ENCODE measurements at regions not wholly inside any gene's neighbourhood (a gene's known extent, or its start where the extent isn't known, plus 50 kb on each side); places are given as distances from the start of the nearest gene placed in this dataset.
"Not testable (repeated sequence)": the region's sequence is repeated elsewhere in the genome, so short reads cannot be mapped to it uniquely, and the experiment has no call there.

DNA sequence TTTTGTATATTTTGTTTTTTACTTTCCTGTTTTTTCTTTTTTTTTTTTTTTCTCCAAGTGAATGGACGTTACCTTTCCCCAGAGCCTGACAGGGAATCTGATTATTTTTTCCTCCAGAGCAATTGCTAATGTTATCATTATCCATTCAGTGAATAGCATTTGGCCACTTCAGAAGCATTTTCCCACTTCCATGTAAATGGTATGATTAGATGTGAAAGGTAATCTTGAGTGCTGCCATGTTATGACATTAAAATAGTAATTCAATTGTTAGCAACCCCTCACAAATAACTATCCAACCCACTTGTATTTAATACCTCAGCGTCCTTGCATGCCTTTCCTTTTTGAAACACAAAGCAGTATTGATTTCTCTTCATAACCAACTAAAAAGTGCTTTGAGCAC is 1243.8 kb downstream of the CDH8 start:
- ChIA-PET CTCF (no interaction called here), POLR2A (no interaction called here)
- no CpG with 5 or more reads among the region's 2 CpGs for WGBS (ENCODE audit: insufficient coverage)
- Histone ChIP-seq H3K4me1 (ENCODE audit: control extremely low read depth in 1 of 4, control insufficient read depth in 4 of 4, insufficient read depth in 4 of 4, low read length in 3 of 4) (no peaks in the 10 kb centered on the region), H3K27ac (ENCODE audit: insufficient read depth in 1 of 2, low read depth in 1 of 2, low read length in 2 of 2, poor library complexity in 1 of 2, severe bottlenecking in 2 of 2) (no peak overlapping the region), H3K4me3 (ENCODE audit: control insufficient read depth in 1 of 7, extremely low read depth in 1 of 7, insufficient read depth in 4 of 7, low read depth in 2 of 7, low read length in 6 of 7) (no peak overlapping the region), H3K9me3 (ENCODE audit: control extremely low read depth in 1 of 5, control insufficient read depth in 4 of 5, insufficient read depth in 2 of 5, low read depth in 1 of 5, low read length in 4 of 5) (no peaks in the 10 kb centered on the region), H3K36me3 (ENCODE audit: control insufficient read depth in 4 of 4, insufficient read depth in 4 of 4, low read length in 3 of 4) (no peaks in the 10 kb centered on the region), H3K27me3 (replicated peaks in 2 of 5; ENCODE audit: control insufficient read depth in 4 of 5, insufficient read depth in 5 of 5, low read length in 4 of 5) (no peaks in the 10 kb centered on the region)
- no peak for DNase-seq

DNA sequence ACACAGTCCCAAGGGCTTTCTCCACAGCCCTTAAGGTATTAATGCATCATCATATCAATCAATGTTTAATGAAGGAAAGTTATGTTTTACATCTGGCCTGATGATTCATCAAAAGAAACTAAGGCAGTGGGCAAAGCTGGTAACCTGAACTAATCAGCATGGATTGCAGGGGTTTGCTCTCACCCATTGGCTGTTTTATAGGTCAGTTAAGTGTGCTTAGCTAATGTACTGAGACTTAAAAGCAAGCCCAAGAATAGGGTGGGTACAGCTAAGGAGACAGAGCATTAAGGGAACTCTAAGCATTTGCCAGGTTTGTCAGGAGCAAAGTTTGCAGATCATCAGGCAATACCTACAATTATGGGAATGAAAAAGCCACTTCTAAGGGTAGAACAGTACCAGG is 1247.6 kb downstream of the CDH8 start:
- ChIA-PET POLR2A (no interaction called here), CTCF (no interaction called here)
- Histone ChIP-seq H3K27ac (ENCODE audit: insufficient read depth in 1 of 2, low read depth in 1 of 2, low read length in 2 of 2, poor library complexity in 1 of 2, severe bottlenecking in 2 of 2) (no peak overlapping the region), H3K4me1 (ENCODE audit: control extremely low read depth in 1 of 4, control insufficient read depth in 4 of 4, insufficient read depth in 4 of 4, low read length in 3 of 4) (no peaks in the 10 kb centered on the region), H3K27me3 (replicated peaks in 2 of 5; ENCODE audit: control insufficient read depth in 4 of 5, insufficient read depth in 5 of 5, low read length in 4 of 5) (no peaks in the 10 kb centered on the region), H3K4me3 (ENCODE audit: control insufficient read depth in 1 of 7, extremely low read depth in 1 of 7, insufficient read depth in 4 of 7, low read depth in 2 of 7, low read length in 6 of 7) (no peak overlapping the region), H3K9me3 (ENCODE audit: control extremely low read depth in 1 of 5, control insufficient read depth in 4 of 5, insufficient read depth in 2 of 5, low read depth in 1 of 5, low read length in 4 of 5) (no peaks in the 10 kb centered on the region), H3K36me3 (ENCODE audit: control insufficient read depth in 4 of 4, insufficient read depth in 4 of 4, low read length in 3 of 4) (no peaks in the 10 kb centered on the region)
- DNase-seq, result no peak

DNA sequence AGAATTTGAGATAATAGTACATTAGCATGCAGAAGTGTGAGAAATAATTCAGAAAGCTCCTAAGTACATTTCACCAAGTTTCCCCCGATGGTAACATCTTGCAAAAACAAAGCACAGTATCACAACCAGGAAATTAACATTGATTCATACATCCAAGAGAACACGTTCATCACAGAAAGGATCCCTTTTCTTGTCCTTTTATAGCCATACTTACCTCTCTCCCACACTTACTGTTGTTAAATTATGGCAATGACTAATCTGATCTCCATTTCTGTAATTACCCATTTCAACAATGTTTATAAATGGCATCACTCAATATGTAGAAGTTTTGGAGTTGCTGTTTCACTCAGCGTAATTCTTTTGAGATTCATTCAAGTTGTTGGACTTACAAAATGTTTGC is 1260.0 kb downstream of the CDH8 start:
- Histone ChIP-seq H3K4me1 (ENCODE audit: control extremely low read depth in 1 of 4, control insufficient read depth in 4 of 4, insufficient read depth in 4 of 4, low read length in 3 of 4) (no peaks in the 10 kb centered on the region), H3K27me3 (replicated peaks in 2 of 5; ENCODE audit: control insufficient read depth in 4 of 5, insufficient read depth in 5 of 5, low read length in 4 of 5) (no peaks in the 10 kb centered on the region), H3K36me3 (ENCODE audit: control insufficient read depth in 4 of 4, insufficient read depth in 4 of 4, low read length in 3 of 4) (no peaks in the 10 kb centered on the region), H3K9me3 (ENCODE audit: control extremely low read depth in 1 of 5, control insufficient read depth in 4 of 5, insufficient read depth in 2 of 5, low read depth in 1 of 5, low read length in 4 of 5) (peaks cover 0 to 2% (median 0%) of the 10 kb centered on the region in 5 experiments), H3K4me3 (ENCODE audit: control insufficient read depth in 1 of 7, extremely low read depth in 1 of 7, insufficient read depth in 4 of 7, low read depth in 2 of 7, low read length in 6 of 7) (no peak overlapping the region), H3K27ac (ENCODE audit: insufficient read depth in 1 of 2, low read depth in 1 of 2, low read length in 2 of 2, poor library complexity in 1 of 2, severe bottlenecking in 2 of 2) (no peak overlapping the region)
- no peak for DNase-seq
- POLR2A ChIA-PET, result no interaction called here
- 88% methylated on average over 2 of the region's 3 CpGs for WGBS (ENCODE audit: insufficient coverage)
- CTCF ChIA-PET, result no interaction called here

DNA sequence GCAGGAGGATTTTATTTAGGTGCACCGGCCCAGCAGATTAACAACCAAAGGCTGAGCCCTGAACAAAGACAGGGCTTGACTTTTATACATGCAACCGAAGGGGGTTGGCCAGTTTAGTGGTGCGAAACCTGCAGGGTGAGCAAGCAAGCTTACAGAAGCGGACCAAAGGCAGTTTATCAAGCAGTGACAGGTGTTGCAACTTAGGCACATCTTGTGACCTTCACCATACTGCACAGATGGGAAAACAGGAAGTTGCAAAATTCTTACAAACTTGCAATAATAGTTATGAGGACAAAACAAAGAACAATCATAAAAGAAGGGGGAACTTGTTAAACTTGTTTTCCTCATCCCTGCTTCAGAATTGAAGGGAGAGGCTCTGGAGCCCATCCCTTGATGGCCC is 1265.1 kb downstream of the CDH8 start:
- ChIA-PET CTCF (no interaction called here), POLR2A (no interaction called here)
- Histone ChIP-seq H3K4me1 (ENCODE audit: control extremely low read depth in 1 of 4, control insufficient read depth in 4 of 4, insufficient read depth in 4 of 4, low read length in 3 of 4) (no peaks in the 10 kb centered on the region), H3K27me3 (replicated peaks in 2 of 5; ENCODE audit: control insufficient read depth in 4 of 5, insufficient read depth in 5 of 5, low read length in 4 of 5) (no peaks in the 10 kb centered on the region), H3K36me3 (ENCODE audit: control insufficient read depth in 4 of 4, insufficient read depth in 4 of 4, low read length in 3 of 4) (no peaks in the 10 kb centered on the region), H3K4me3 (ENCODE audit: control insufficient read depth in 1 of 7, extremely low read depth in 1 of 7, insufficient read depth in 4 of 7, low read depth in 2 of 7, low read length in 6 of 7) (no peak overlapping the region), H3K27ac (ENCODE audit: insufficient read depth in 1 of 2, low read depth in 1 of 2, low read length in 2 of 2, poor library complexity in 1 of 2, severe bottlenecking in 2 of 2) (no peak overlapping the region), H3K9me3 (ENCODE audit: control extremely low read depth in 1 of 5, control insufficient read depth in 4 of 5, insufficient read depth in 2 of 5, low read depth in 1 of 5, low read length in 4 of 5) (peaks cover 0 to 4% (median 0%) of the 10 kb centered on the region in 5 experiments)
- DNase-seq, result peak in 1 of 3 donors; percentile 0
- WGBS (ENCODE audit: insufficient coverage), result 86% methylated on average over 4 of the region's 4 CpGs

DNA sequence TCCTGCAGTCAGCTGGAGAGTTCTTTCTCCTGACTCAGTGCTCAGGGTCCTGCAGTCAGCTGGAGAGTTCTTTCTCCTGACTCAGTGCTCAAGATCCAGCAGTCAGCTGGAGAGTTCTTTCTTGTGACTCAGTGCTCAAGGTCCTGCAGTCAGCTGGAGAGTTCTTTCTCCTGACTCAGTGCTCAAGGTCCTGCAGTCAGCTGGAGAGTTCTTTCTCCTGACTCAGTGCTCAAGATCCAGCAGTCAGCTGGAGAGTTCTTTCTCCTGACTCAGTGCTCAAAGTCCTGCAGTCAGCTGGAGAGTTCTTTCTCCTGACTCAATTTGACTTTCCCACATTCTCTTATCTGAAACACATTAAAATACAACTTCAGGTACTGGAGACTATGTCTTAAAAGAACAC is 1265.9 kb downstream of the CDH8 start:
- H3K36me3 ChIP-seq (ENCODE audit: control insufficient read depth in 4 of 4, insufficient read depth in 4 of 4, low read length in 3 of 4); H3K4me3 ChIP-seq (ENCODE audit: control insufficient read depth in 1 of 7, extremely low read depth in 1 of 7, insufficient read depth in 4 of 7, low read depth in 2 of 7, low read length in 6 of 7); POLR2A ChIA-PET; DNase-seq; H3K27me3 ChIP-seq (replicated peaks in 2 of 5; ENCODE audit: control insufficient read depth in 4 of 5, insufficient read depth in 5 of 5, low read length in 4 of 5); H3K4me1 ChIP-seq (ENCODE audit: control extremely low read depth in 1 of 4, control insufficient read depth in 4 of 4, insufficient read depth in 4 of 4, low read length in 3 of 4); H3K27ac ChIP-seq (ENCODE audit: insufficient read depth in 1 of 2, low read depth in 1 of 2, low read length in 2 of 2, poor library complexity in 1 of 2, severe bottlenecking in 2 of 2); H3K9me3 ChIP-seq (ENCODE audit: control extremely low read depth in 1 of 5, control insufficient read depth in 4 of 5, insufficient read depth in 2 of 5, low read depth in 1 of 5, low read length in 4 of 5); CTCF ChIA-PET: not testable (repeated sequence)

DNA sequence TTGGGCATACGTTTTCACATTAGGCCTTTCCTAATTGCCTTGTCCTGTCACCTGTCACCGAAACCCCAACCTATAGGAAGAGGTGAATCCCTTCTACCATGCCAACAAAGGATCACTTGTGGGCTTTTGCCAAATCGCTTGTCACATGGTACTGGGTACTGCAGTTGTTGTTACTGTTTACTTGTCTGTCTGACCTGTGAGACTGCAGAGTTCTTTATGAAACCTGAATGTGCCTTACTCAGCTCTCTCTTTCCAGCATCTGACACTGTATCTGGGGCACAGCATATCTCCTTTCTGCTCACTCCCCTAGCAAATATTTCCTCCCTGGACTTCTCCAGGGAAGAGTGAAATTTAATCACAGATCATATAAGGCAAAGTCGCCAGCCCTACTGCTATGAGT is 1272.4 kb downstream of the CDH8 start:
- ChIA-PET CTCF (no interaction called here), POLR2A (no interaction called here)
- H3K4me3 ChIP-seq (ENCODE audit: control insufficient read depth in 1 of 7, extremely low read depth in 1 of 7, insufficient read depth in 4 of 7, low read depth in 2 of 7, low read length in 6 of 7), result no peak overlapping the region
- WGBS (ENCODE audit: insufficient coverage), result 86% methylated on average over 2 of the region's 4 CpGs
- no peak overlapping the region for H3K27ac ChIP-seq (ENCODE audit: insufficient read depth in 1 of 2, low read depth in 1 of 2, low read length in 2 of 2, poor library complexity in 1 of 2, severe bottlenecking in 2 of 2)
- H3K9me3 ChIP-seq (ENCODE audit: control extremely low read depth in 1 of 5, control insufficient read depth in 4 of 5, insufficient read depth in 2 of 5, low read depth in 1 of 5, low read length in 4 of 5), result no peaks in the 10 kb centered on the region
- H3K36me3 ChIP-seq (ENCODE audit: control insufficient read depth in 4 of 4, insufficient read depth in 4 of 4, low read length in 3 of 4), result no peaks in the 10 kb centered on the region
- no peaks in the 10 kb centered on the region for H3K27me3 ChIP-seq (replicated peaks in 2 of 5; ENCODE audit: control insufficient read depth in 4 of 5, insufficient read depth in 5 of 5, low read length in 4 of 5)
- H3K4me1 ChIP-seq (ENCODE audit: control extremely low read depth in 1 of 4, control insufficient read depth in 4 of 4, insufficient read depth in 4 of 4, low read length in 3 of 4), result no peaks in the 10 kb centered on the region
- DNase-seq, result no peak

DNA sequence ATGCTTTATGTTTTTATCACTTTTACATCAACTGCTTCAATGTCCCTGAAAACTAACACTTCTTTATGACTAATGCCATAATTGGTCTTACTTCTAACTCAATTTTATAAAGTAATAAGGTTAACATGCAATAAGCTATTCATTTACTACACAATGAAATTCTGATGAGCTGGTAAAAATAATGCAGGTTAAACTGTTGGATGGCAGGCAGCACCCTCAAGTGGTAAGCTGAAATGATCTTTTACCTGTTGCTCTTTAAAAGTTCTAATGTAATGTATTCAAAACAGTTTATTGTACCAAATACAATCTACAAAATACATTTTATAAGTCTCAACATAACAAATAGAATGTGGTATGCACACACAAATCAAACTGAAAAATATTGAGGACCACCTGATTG is 1280.3 kb downstream of the CDH8 start:
- Histone ChIP-seq H3K36me3 (ENCODE audit: control insufficient read depth in 4 of 4, insufficient read depth in 4 of 4, low read length in 3 of 4) (no peaks in the 10 kb centered on the region), H3K4me1 (ENCODE audit: control extremely low read depth in 1 of 4, control insufficient read depth in 4 of 4, insufficient read depth in 4 of 4, low read length in 3 of 4) (no peaks in the 10 kb centered on the region), H3K27me3 (replicated peaks in 2 of 5; ENCODE audit: control insufficient read depth in 4 of 5, insufficient read depth in 5 of 5, low read length in 4 of 5) (no peaks in the 10 kb centered on the region), H3K9me3 (ENCODE audit: control extremely low read depth in 1 of 5, control insufficient read depth in 4 of 5, insufficient read depth in 2 of 5, low read depth in 1 of 5, low read length in 4 of 5) (no peaks in the 10 kb centered on the region), H3K27ac (ENCODE audit: insufficient read depth in 1 of 2, low read depth in 1 of 2, low read length in 2 of 2, poor library complexity in 1 of 2, severe bottlenecking in 2 of 2) (no peak overlapping the region), H3K4me3 (ENCODE audit: control insufficient read depth in 1 of 7, extremely low read depth in 1 of 7, insufficient read depth in 4 of 7, low read depth in 2 of 7, low read length in 6 of 7) (no peak overlapping the region)
- ChIA-PET CTCF (no interaction called here), POLR2A (no interaction called here)
- DNase-seq, result peak in 1 of 3 donors; percentile 0

DNA sequence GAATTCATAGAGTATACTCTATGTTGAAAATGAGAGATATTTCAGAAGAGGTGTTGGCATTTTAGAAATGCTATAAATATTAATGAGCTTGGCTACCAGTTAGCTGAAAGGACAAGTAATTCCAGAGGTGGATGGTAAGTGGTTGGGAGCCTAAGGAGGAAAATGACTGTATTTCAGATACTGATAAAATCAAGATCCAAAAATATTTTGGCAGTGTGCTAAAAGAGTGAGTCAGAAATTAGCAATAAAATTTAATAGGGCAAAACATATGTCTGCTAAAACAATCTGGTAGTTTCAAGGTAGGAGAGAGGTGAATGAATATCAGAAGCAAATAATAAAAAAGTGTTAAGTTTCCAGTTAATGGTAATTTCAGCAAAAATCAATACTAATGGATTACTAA is 1287.9 kb downstream of the CDH8 start:
- ChIA-PET POLR2A (no interaction called here), CTCF (no interaction called here)
- H3K4me3 ChIP-seq (ENCODE audit: control insufficient read depth in 1 of 7, extremely low read depth in 1 of 7, insufficient read depth in 4 of 7, low read depth in 2 of 7, low read length in 6 of 7), result no peak overlapping the region
- no peaks in the 10 kb centered on the region for H3K36me3 ChIP-seq (ENCODE audit: control insufficient read depth in 4 of 4, insufficient read depth in 4 of 4, low read length in 3 of 4)
- H3K27ac ChIP-seq (ENCODE audit: insufficient read depth in 1 of 2, low read depth in 1 of 2, low read length in 2 of 2, poor library complexity in 1 of 2, severe bottlenecking in 2 of 2), result no peak overlapping the region
- no peak for DNase-seq
- no peaks in the 10 kb centered on the region for H3K9me3 ChIP-seq (ENCODE audit: control extremely low read depth in 1 of 5, control insufficient read depth in 4 of 5, insufficient read depth in 2 of 5, low read depth in 1 of 5, low read length in 4 of 5)
- H3K4me1 ChIP-seq (ENCODE audit: control extremely low read depth in 1 of 4, control insufficient read depth in 4 of 4, insufficient read depth in 4 of 4, low read length in 3 of 4), result no peaks in the 10 kb centered on the region
- H3K27me3 ChIP-seq (replicated peaks in 2 of 5; ENCODE audit: control insufficient read depth in 4 of 5, insufficient read depth in 5 of 5, low read length in 4 of 5), result no peaks in the 10 kb centered on the region

Data from common myeloid progenitor, CD34-positive (primary cell).